Vagina (tissue), 2 donors: ENCODE measurements at regions not wholly inside any gene's neighbourhood (a gene's known extent, or its start where the extent isn't known, plus 50 kb on each side); places are given as distances from the start of the nearest gene placed in this dataset.

Source experiments
- CTCF ChIP-seq, 3 experiments: fragments of 450-650 bp in 2 of 3; fragments of 200-600 bp in 1 of 3; sonication (generic) in 1 of 3; IDR thresholded peaks; one replicate each; pipeline ENCODE4 v1.5.1; 2017 to 2019; ENCODE audit warnings: antibody characterized with exemption in 3 of 3, mild to moderate bottlenecking in 2 of 3, moderate library complexity in 2 of 3
- POLR2AphosphoS5 ChIP-seq, 2 donors: sonication (generic); formaldehyde crosslinking; IDR thresholded peaks; one replicate each; pipeline ENCODE4 v1.9.0; 2017; ENCODE audit warnings: antibody characterized with exemption in 2 of 2, mild to moderate bottlenecking in 2 of 2, low read depth in 1 of 2; ENCODE audit not compliant: insufficient read depth in 1 of 2

GRCh38 chr10:4250587-4250887, 465.5 kb upstream of the KLF6 start:
- TF ChIP-seq CTCF (IDR thresholded peaks at IDR 0.05) = no peak
- TF ChIP-seq POLR2AphosphoS5 (IDR thresholded peaks at IDR 0.05; ENCODE audit: insufficient read depth in 1 of 2, low read depth in 1 of 2) = no peak
